ENCODE measurements at regions not wholly inside any gene's neighbourhood (a gene's known extent, or its start where the extent isn't known, plus 50 kb on each side); places are given as distances from the start of the nearest gene placed in this dataset.

- Histone ChIP-seq H4K20me1 (replicated peaks in 1 of 2; ENCODE audit: control insufficient read depth in 1 of 2, insufficient read depth in 2 of 2, low read length in 2 of 2) (no peaks in the 10 kb centered on the region), H3K27ac (ENCODE audit: low read depth, low read length) (no peak overlapping the region), H2AK5ac (ENCODE audit: low read depth, low read length) (no peak overlapping the region), H3K18ac (ENCODE audit: extremely low read depth, low read length) (no peak overlapping the region), H2BK15ac (ENCODE audit: low read length) (no peak overlapping the region), H2BK120ac (replicated peaks; ENCODE audit: low read depth, low read length) (no peak overlapping the region), H2BK20ac (ENCODE audit: low read length) (no peak overlapping the region), H3K36me3 (ENCODE audit: control insufficient read depth in 2 of 4, insufficient read depth in 4 of 4, low read length in 3 of 4) (no peaks in the 10 kb centered on the region), H2BK5ac (ENCODE audit: low read depth, low read length) (no peak overlapping the region), H2BK12ac (ENCODE audit: low read depth, low read length) (no peak overlapping the region), H3K9ac (replicated peaks in 1 of 4; ENCODE audit: extremely low read depth in 1 of 4, low read depth in 3 of 4, low read length in 3 of 4) (no peak overlapping the region), H3K4ac (replicated peaks; ENCODE audit: insufficient read length, low read depth, low read length) (no peak overlapping the region), H3K23me2 (ENCODE audit: low read depth, low read length) (no peaks in the 10 kb centered on the region), H3K14ac (ENCODE audit: insufficient read length) (no peak overlapping the region), H4K91ac (replicated peaks; ENCODE audit: insufficient read length, low read length) (no peak overlapping the region), H3K56ac (replicated peaks; ENCODE audit: insufficient read length, low read depth, low read length) (no peak overlapping the region), H4K5ac (ENCODE audit: insufficient read length, low read depth, low read length) (no peak overlapping the region), H3K4me1 (replicated peaks in 1 of 4; ENCODE audit: control insufficient read depth in 3 of 4, insufficient read depth in 4 of 4, low read length in 3 of 4) (no peaks in the 10 kb centered on the region), H3K79me1 (ENCODE audit: low read depth, low read length) (no peaks in the 10 kb centered on the region), H3K23ac (ENCODE audit: insufficient read length) (no peak overlapping the region), H3K4me3 (ENCODE audit: extremely low read depth in 1 of 4, insufficient read depth in 2 of 4, low read depth in 3 of 4, low read length in 4 of 4) (no peak overlapping the region), H3K27me3 (replicated peaks in 1 of 4; ENCODE audit: control insufficient read depth in 3 of 4, extremely low read depth in 1 of 4, insufficient read depth in 3 of 4, low read length in 3 of 4) (no peaks in the 10 kb centered on the region), H3K79me2 (ENCODE audit: control insufficient read depth in 1 of 2, insufficient read depth in 2 of 2, low read length in 2 of 2) (no peaks in the 10 kb centered on the region), H4K8ac (ENCODE audit: extremely low read depth, insufficient read depth, low read length) (no peak overlapping the region), H3K9me3 (ENCODE audit: insufficient read depth in 2 of 2, low read depth in 1 of 2, low read length in 1 of 2) (no peaks in the 10 kb centered on the region), H3K4me2 (ENCODE audit: insufficient read depth in 1 of 2, low read depth in 2 of 2, low read length in 2 of 2) (no peak overlapping the region), H2AFZ (ENCODE audit: low read length) (no peak overlapping the region)
- no peak for TF ChIP-seq KDM5A (IDR thresholded peaks at IDR 0.05; ENCODE audit: low read length)
- DNase-seq (ENCODE audit: low read depth in 1 of 2, low spot score in 2 of 2) (no peak), FAIRE-seq (no peak)
- CTCF ChIA-PET (ENCODE audit: partially characterized antibody), result no interaction called here
- POLR2A ChIA-PET (ENCODE audit: partially characterized antibody), result no interaction called here
- 93% methylated on average over 3 of the region's 3 CpGs; no CpG with 5 or more reads in 1 of the 2 experiments for WGBS, 2 experiments (ENCODE audit: extremely low coverage in 1 of 2, insufficient coverage in 1 of 2, insufficient read length in 1 of 2, insufficient replicate concordance in 2 of 2, low coverage in 1 of 2, low lambda C conversion rate in 2 of 2, missing lambda C conversion rate in 1 of 2)
Measured at GRCh38 chr13:105684216-105684615, 851.2 kb downstream of the EFNB2 start.
